NCI-H1048 (cell line): ENCODE measurements at regions not wholly inside any gene's neighbourhood (a gene's known extent, or its start where the extent isn't known, plus 50 kb on each side); places are given as distances from the start of the nearest gene placed in this dataset.
"Not testable (repeated sequence)": the region's sequence is repeated elsewhere in the genome, so short reads cannot be mapped to it uniquely, and the experiment has no call there.

ENCODE experiments used
- DNase-seq: peaks from one replicate; lab custom pipeline; 2025; lab: John Stamatoyannopoulos, UW

GRCh38 chr2:144751142-144751905, 231.4 kb upstream of the ZEB2 start:
- no peak for DNase-seq

- DNase-seq = no peak
Observed at GRCh38 chr2:144749188-144749587, 229.3 kb upstream of the ZEB2 start.

- DNase-seq = no peak
Observed at GRCh38 chr2:144748443-144748842, 228.5 kb upstream of the ZEB2 start.

GRCh38 chr2:144747571-144747970, 227.7 kb upstream of the ZEB2 start:
- no peak for DNase-seq

- no peak for DNase-seq
Observed at GRCh38 chr2:144745424-144745823, 225.5 kb upstream of the ZEB2 start.

- DNase-seq = no peak
Observed at GRCh38 chr2:144738749-144739148, 218.8 kb upstream of the ZEB2 start.

- no peak for DNase-seq
Observed at GRCh38 chr2:144730711-144731110, 210.8 kb upstream of the ZEB2 start.

- DNase-seq = not testable (repeated sequence)
Observed at GRCh38 chr2:144724460-144724859, 204.5 kb upstream of the ZEB2 start.

- no peak for DNase-seq
Observed at GRCh38 chr2:144718376-144718775, 198.5 kb upstream of the ZEB2 start.

GRCh38 chr2:144715992-144716391, 196.1 kb upstream of the ZEB2 start:
- DNase-seq = no peak

GRCh38 chr2:144713410-144713809, 193.5 kb upstream of the ZEB2 start:
- DNase-seq = no peak

- DNase-seq = no peak
Observed at GRCh38 chr2:144712550-144712940, 192.6 kb upstream of the ZEB2 start.

GRCh38 chr2:144711630-144712549, 192.0 kb upstream of the ZEB2 start:
- no peak for DNase-seq

GRCh38 chr2:144711084-144711483, 191.2 kb upstream of the ZEB2 start:
- no peak for DNase-seq

GRCh38 chr2:144708626-144709025, 188.7 kb upstream of the ZEB2 start:
- no peak for DNase-seq

- no peak for DNase-seq
Observed at GRCh38 chr2:144707736-144708326, 187.9 kb upstream of the ZEB2 start.

- no peak for DNase-seq
Observed at GRCh38 chr2:144706647-144707046, 186.7 kb upstream of the ZEB2 start.

- no peak for DNase-seq
Observed at GRCh38 chr2:144705328-144706245, 185.7 kb upstream of the ZEB2 start.

- no peak for DNase-seq
Observed at GRCh38 chr2:144704709-144705095, 184.8 kb upstream of the ZEB2 start.

- no peak for DNase-seq
Observed at GRCh38 chr2:144703852-144704708, 184.2 kb upstream of the ZEB2 start.

GRCh38 chr2:144702051-144702450, 182.1 kb upstream of the ZEB2 start:
- no peak for DNase-seq
